Mesenchymal stem cell (in vitro differentiated cells and primary cell): ENCODE measurements at regions not wholly inside any gene's neighbourhood (a gene's known extent, or its start where the extent isn't known, plus 50 kb on each side); places are given as distances from the start of the nearest gene placed in this dataset.

Source experiments
- DNase-seq: peaks from one replicate; pipeline ENCODE4 v3.0.0-alpha.2; 2013
- H2AFZ ChIP-seq: one replicate; pipeline ENCODE4 v1.6.1; 2013; ENCODE audit warnings: low read depth, mild to moderate bottlenecking, control low read depth, inconsistent platforms, low read length, moderate library complexity
- H2AK5ac ChIP-seq: 2 replicates; pipeline ENCODE4 v1.6.1; 2013; ENCODE audit warnings: low read length, moderate library complexity, mild to moderate bottlenecking, inconsistent platforms; ENCODE audit not compliant: severe bottlenecking
- H2BK120ac ChIP-seq: one replicate; pipeline ENCODE4 v1.6.1; 2013; ENCODE audit warnings: low read depth, mild to moderate bottlenecking, inconsistent platforms, low read length, moderate library complexity
- H2BK12ac ChIP-seq, 2 experiments: one replicate each; pipeline ENCODE4 v1.6.1; 2013; ENCODE audit warnings: inconsistent platforms in 2 of 2, low read length in 2 of 2, mild to moderate bottlenecking in 2 of 2, moderate library complexity in 2 of 2, control low read depth in 1 of 2
- H2BK15ac ChIP-seq: one replicate; pipeline ENCODE4 v1.6.1; 2013; ENCODE audit warnings: mild to moderate bottlenecking, low read depth, inconsistent platforms; ENCODE audit not compliant: poor library complexity, severe bottlenecking
- H2BK5ac ChIP-seq: 2 replicates; pipeline ENCODE4 v1.6.1; 2013; ENCODE audit warnings: low read depth, mild to moderate bottlenecking, low read length, control low read depth, inconsistent platforms; ENCODE audit not compliant: poor library complexity, severe bottlenecking
- H3K14ac ChIP-seq, 2 experiments: one replicate each; pipeline ENCODE4 v1.6.1; 2013; ENCODE audit warnings: inconsistent platforms in 2 of 2, low read length in 2 of 2, control low read depth in 1 of 2, mild to moderate bottlenecking in 1 of 2, moderate library complexity in 1 of 2
- H3K18ac ChIP-seq, 2 experiments: one replicate each; pipeline ENCODE4 v1.6.1; 2013; ENCODE audit warnings: inconsistent platforms in 2 of 2, low read length in 2 of 2, control low read depth in 1 of 2, low read depth in 1 of 2, mild to moderate bottlenecking in 1 of 2
- H3K23ac ChIP-seq, 2 experiments: one replicate each; pipeline ENCODE4 v1.6.1; 2013; ENCODE audit warnings: inconsistent platforms in 2 of 2, low read length in 2 of 2, mild to moderate bottlenecking in 2 of 2, moderate library complexity in 2 of 2, control low read depth in 1 of 2
- H3K27ac ChIP-seq: 2 replicates; pipeline ENCODE4 v1.5.1; 2013; ENCODE audit warnings: mild to moderate bottlenecking, moderate library complexity, low read length, control low read depth, inconsistent platforms; ENCODE audit not compliant: poor library complexity, severe bottlenecking
- H3K27me3 ChIP-seq, 2 experiments: 2 replicates each; pipeline versions ENCODE4 v1.6.1 to v1.7.0; 2013; ENCODE audit warnings: low read length in 2 of 2, mild to moderate bottlenecking in 2 of 2, moderate library complexity in 2 of 2, control low read depth in 1 of 2, inconsistent platforms in 1 of 2; ENCODE audit not compliant: control insufficient read depth in 1 of 2, insufficient read depth in 1 of 2
- H3K36me3 ChIP-seq, 2 experiments: 2 replicates each; pipeline versions ENCODE4 v1.6.1 to v1.7.0; 2013; ENCODE audit warnings: low read length in 2 of 2, control low read depth in 1 of 2, inconsistent platforms in 1 of 2, low read depth in 1 of 2, mild to moderate bottlenecking in 1 of 2; ENCODE audit not compliant: insufficient read depth in 2 of 2, control insufficient read depth in 1 of 2
- H3K4ac ChIP-seq, 2 experiments: one replicate each; pipeline ENCODE4 v1.6.1; 2013; ENCODE audit warnings: inconsistent platforms in 2 of 2, low read length in 2 of 2, mild to moderate bottlenecking in 2 of 2, moderate library complexity in 2 of 2, control low read depth in 1 of 2, low read depth in 1 of 2
- H3K4me1 ChIP-seq: 2 replicates; pipeline ENCODE4 v1.6.1; 2013; ENCODE audit warnings: low read depth, low read length, control low read depth; ENCODE audit not compliant: control insufficient read depth, insufficient read depth
- H3K4me2 ChIP-seq: 2 replicates; pipeline ENCODE4 v1.6.1; 2013; ENCODE audit warnings: low read length, mild to moderate bottlenecking, inconsistent platforms; ENCODE audit not compliant: poor library complexity, severe bottlenecking
- H3K4me3 ChIP-seq, 2 experiments: 2 replicates each; pipeline versions ENCODE4 v1.5.1 to v1.7.0; 2013; ENCODE audit warnings: low read length in 2 of 2, mild to moderate bottlenecking in 2 of 2, control low read depth in 1 of 2, low read depth in 1 of 2; ENCODE audit not compliant: insufficient read depth in 1 of 2
- H3K79me1 ChIP-seq: replicated peaks from 2 replicates; pipeline ENCODE4 v1.6.1; 2013; ENCODE audit warnings: mild to moderate bottlenecking, control low read depth, low read length, inconsistent platforms; ENCODE audit not compliant: poor library complexity, severe bottlenecking
- H3K9ac ChIP-seq: 2 replicates; pipeline ENCODE4 v1.7.0; 2013; ENCODE audit warnings: mild to moderate bottlenecking, low read length, moderate library complexity
- H3K9me3 ChIP-seq: 2 replicates; pipeline ENCODE4 v1.7.0; 2013; ENCODE audit warnings: mild to moderate bottlenecking, low read length; ENCODE audit not compliant: control insufficient read depth
- H4K8ac ChIP-seq: one replicate; pipeline ENCODE4 v1.6.1; 2013; ENCODE audit warnings: inconsistent platforms, mild to moderate bottlenecking, low read length, moderate library complexity
- H4K91ac ChIP-seq: one replicate; pipeline ENCODE4 v1.6.1; 2013; ENCODE audit warnings: mild to moderate bottlenecking, low read length, inconsistent platforms
- WGBS: methylation state at CpG from one replicate; pipeline ENCODE4 v1.1.7; 2013; ENCODE audit warnings: mixed read lengths; 5-methylcytosine and 5-hydroxymethylcytosine counted together

DNA sequence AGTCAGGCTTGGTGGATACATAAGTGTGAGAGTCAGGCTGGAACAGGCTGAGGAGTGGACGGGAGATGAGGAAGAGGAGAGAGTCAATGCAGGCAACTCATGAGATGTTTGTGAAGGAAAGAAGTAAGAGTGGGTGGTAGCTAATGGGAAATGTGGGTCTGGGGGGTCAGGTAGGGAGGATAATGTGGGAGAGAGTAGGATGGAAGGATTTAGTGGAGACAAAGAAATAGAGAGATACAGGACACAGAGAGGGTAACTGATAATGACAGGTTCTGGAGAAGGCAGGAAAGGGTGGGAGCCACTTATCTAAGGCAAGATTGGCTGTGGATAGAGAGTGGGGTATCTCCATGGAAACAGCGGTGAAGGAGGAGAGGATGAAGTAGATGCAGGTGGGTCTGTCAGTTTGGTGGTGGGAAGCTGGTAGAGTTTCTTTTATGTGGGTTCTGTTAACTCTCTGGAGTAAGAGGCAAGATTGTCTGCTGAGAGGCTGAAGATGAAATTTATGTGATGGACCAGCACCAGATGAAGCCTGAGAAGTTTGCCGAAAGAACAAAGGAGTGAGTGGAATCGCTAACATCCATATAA, 190.6 kb upstream of the SPRED2 start:
- H2AK5ac ChIP-seq: no peak overlapping the region
- DNase-seq: no peak
- 98% methylated on average over 2 of the region's 4 CpGs for WGBS

GRCh38 chr2:65622499-65622898, 190.1 kb upstream of the SPRED2 start:
- H2BK12ac ChIP-seq: no peak overlapping the region
- no peak overlapping the region for H3K9ac ChIP-seq
- no peak overlapping the region for H2BK120ac ChIP-seq
- H2BK15ac ChIP-seq: no peak overlapping the region
- no peaks in the 10 kb centered on the region for H3K36me3 ChIP-seq
- no peak overlapping the region for H3K23ac ChIP-seq
- no peaks in the 10 kb centered on the region for H3K4me1 ChIP-seq
- no peak overlapping the region for H4K8ac ChIP-seq
- no peak overlapping the region for H3K27ac ChIP-seq
- no peaks in the 10 kb centered on the region for H3K9me3 ChIP-seq
- H3K18ac ChIP-seq: no peak overlapping the region
- no peak overlapping the region for H2AFZ ChIP-seq
- no peak overlapping the region for H4K91ac ChIP-seq
- peak overlapping the region in 1 of 2 experiments; percentile 77 for H3K14ac ChIP-seq
- 58% methylated on average over 1 of the region's 1 CpG for WGBS
- H2AK5ac ChIP-seq: no peak overlapping the region
- no peak overlapping the region for H3K4ac ChIP-seq
- H3K4me3 ChIP-seq: no peak overlapping the region
- H3K79me1 ChIP-seq: no peaks in the 10 kb centered on the region
- H3K4me2 ChIP-seq: no peak overlapping the region
- H2BK5ac ChIP-seq: no peak overlapping the region
- no peak for DNase-seq
- H3K27me3 ChIP-seq: peaks cover 0 to 43% of the 10 kb centered on the region in 2 experiments

More for the DNA sequence above, 190.6 kb upstream of the SPRED2 start:
- H3K4me1 ChIP-seq: no peaks in the 10 kb centered on the region
- no peak overlapping the region for H2BK5ac ChIP-seq
- no peak overlapping the region for H4K8ac ChIP-seq
- H3K14ac ChIP-seq: peak overlapping the region in 1 of 2 experiments; percentile 77
- H3K23ac ChIP-seq: no peak overlapping the region
- no peak overlapping the region for H2BK120ac ChIP-seq
- H4K91ac ChIP-seq: no peak overlapping the region
- no peak overlapping the region for H3K9ac ChIP-seq
- H2AFZ ChIP-seq: no peak overlapping the region
- H3K27me3 ChIP-seq: peaks cover 0 to 39% of the 10 kb centered on the region in 2 experiments
- H3K18ac ChIP-seq: no peak overlapping the region
- no peaks in the 10 kb centered on the region for H3K36me3 ChIP-seq
- H3K4me3 ChIP-seq: no peak overlapping the region
- no peak overlapping the region for H3K27ac ChIP-seq
- H3K9me3 ChIP-seq: no peaks in the 10 kb centered on the region
- peak overlapping the region in 1 of 2 experiments; percentile 42 for H2BK12ac ChIP-seq
- H3K4me2 ChIP-seq: no peak overlapping the region
- H2BK15ac ChIP-seq: no peak overlapping the region
- H3K4ac ChIP-seq: no peak overlapping the region
- H3K79me1 ChIP-seq: no peaks in the 10 kb centered on the region

DNA sequence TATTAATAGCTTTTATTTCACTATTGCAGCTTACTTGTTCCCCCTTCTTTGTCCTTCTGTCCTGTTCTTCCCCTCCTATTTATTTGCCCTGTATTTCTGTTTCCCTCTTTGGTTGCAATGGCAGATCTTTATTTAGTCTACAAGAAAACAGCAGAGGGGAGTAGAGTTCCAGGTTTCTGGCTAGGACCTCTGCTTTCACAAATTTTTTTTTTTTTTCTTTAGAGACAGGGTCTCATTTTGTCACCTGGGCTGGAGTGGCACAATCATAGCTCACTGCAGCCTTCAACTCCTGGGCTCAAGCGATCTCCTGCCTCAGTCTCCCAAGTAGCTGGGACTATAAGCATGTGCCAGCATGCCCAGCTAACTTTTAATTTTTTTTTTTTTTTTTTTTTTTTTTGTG, 188.1 kb upstream of the SPRED2 start:
- Histone ChIP-seq H2AK5ac (no peak overlapping the region), H3K27ac (no peak overlapping the region), H2BK12ac (no peak overlapping the region), H3K27me3 (peaks cover 0 to 43% of the 10 kb centered on the region in 2 experiments), H3K4me1 (no peaks in the 10 kb centered on the region), H3K36me3 (no peaks in the 10 kb centered on the region), H4K91ac (no peak overlapping the region), H3K9ac (no peak overlapping the region), H2BK5ac (no peak overlapping the region), H2BK120ac (no peak overlapping the region), H3K79me1 (no peaks in the 10 kb centered on the region), H3K18ac (no peak overlapping the region), H3K4me2 (no peak overlapping the region), H3K4me3 (no peak overlapping the region), H2AFZ (no peak overlapping the region), H3K4ac (no peak overlapping the region), H3K9me3 (no peaks in the 10 kb centered on the region), H3K23ac (no peak overlapping the region), H3K14ac (no peak overlapping the region), H4K8ac (no peak overlapping the region), H2BK15ac (no peak overlapping the region)
- no peak for DNase-seq
- no CpG with 5 or more reads among the region's 1 CpG for WGBS

- DNase-seq: no peak
- H3K27me3 ChIP-seq: peaks cover 0 to 43% of the 10 kb centered on the region in 2 experiments
Measured at GRCh38 chr2:65620026-65620425, 187.6 kb upstream of the SPRED2 start.

More at GRCh38 chr2:65620026-65620425, 187.6 kb upstream of the SPRED2 start:
- Histone ChIP-seq H3K9me3 (no peaks in the 10 kb centered on the region), H3K14ac (no peak overlapping the region), H3K4me1 (no peaks in the 10 kb centered on the region), H4K8ac (no peak overlapping the region), H3K9ac (no peak overlapping the region), H2AK5ac (no peak overlapping the region), H3K4me3 (no peak overlapping the region), H4K91ac (no peak overlapping the region), H2AFZ (no peak overlapping the region), H3K23ac (no peak overlapping the region), H2BK15ac (no peak overlapping the region), H3K27ac (no peak overlapping the region), H3K79me1 (no peaks in the 10 kb centered on the region), H3K36me3 (no peaks in the 10 kb centered on the region), H3K18ac (no peak overlapping the region), H2BK12ac (no peak overlapping the region), H3K4ac (no peak overlapping the region), H3K4me2 (no peak overlapping the region), H2BK5ac (no peak overlapping the region), H2BK120ac (no peak overlapping the region)
- 93% methylated on average over 2 of the region's 2 CpGs for WGBS
